CD4-positive, alpha-beta T cell treated with Interleukin-12 subunit alpha and Interleukin-12 subunit beta, for 1 hour (primary cell): ENCODE measurements at regions not wholly inside any gene's neighbourhood (a gene's known extent, or its start where the extent isn't known, plus 50 kb on each side); places are given as distances from the start of the nearest gene placed in this dataset.
"Not testable (repeated sequence)": the region's sequence is repeated elsewhere in the genome, so short reads cannot be mapped to it uniquely, and the experiment has no call there.

Experiments used
- DNase-seq: peaks from one replicate; pipeline ENCODE4 v3.0.0-alpha.2; 2020

- no peak for DNase-seq
Observed at GRCh38 chr13:26883613-26884257, 123.1 kb upstream of the GPR12 start.

- DNase-seq, result no peak
Observed at GRCh38 chr13:26882731-26883130, 122.1 kb upstream of the GPR12 start.

GRCh38 chr13:26881154-26881553 is 120.6 kb upstream of the GPR12 start:
- DNase-seq, result no peak

GRCh38 chr13:26880735-26881134 is 120.1 kb upstream of the GPR12 start:
- no peak for DNase-seq

- no peak for DNase-seq
Observed at GRCh38 chr13:26878438-26878837, 117.9 kb upstream of the GPR12 start.

GRCh38 chr13:26873386-26873698 is 112.8 kb upstream of the GPR12 start:
- DNase-seq, result no peak

- peak; percentile 49 for DNase-seq
Observed at GRCh38 chr13:26872525-26873385, 112.2 kb upstream of the GPR12 start.

- no peak for DNase-seq
Observed at GRCh38 chr13:26867451-26868091, 107.0 kb upstream of the GPR12 start.

GRCh38 chr13:26864576-26864975 is 104.0 kb upstream of the GPR12 start:
- no peak for DNase-seq

- DNase-seq, result no peak
Observed at GRCh38 chr13:26861941-26862340, 101.4 kb upstream of the GPR12 start.

GRCh38 chr13:26855921-26856320 is 95.3 kb upstream of the GPR12 start:
- DNase-seq, result no peak

- DNase-seq, result no peak
Observed at GRCh38 chr13:26855071-26855470, 94.5 kb upstream of the GPR12 start.

GRCh38 chr13:26853323-26853722 is 92.7 kb upstream of the GPR12 start:
- DNase-seq, result no peak

GRCh38 chr13:26847281-26847680 is 86.7 kb upstream of the GPR12 start:
- DNase-seq, result no peak

GRCh38 chr13:26845063-26845462 is 84.5 kb upstream of the GPR12 start:
- not testable (repeated sequence) for DNase-seq

- DNase-seq, result no peak
Observed at GRCh38 chr13:26839682-26840081, 79.1 kb upstream of the GPR12 start.

GRCh38 chr13:26838821-26839220 is 78.2 kb upstream of the GPR12 start:
- DNase-seq, result no peak

- DNase-seq, result no peak
Observed at GRCh38 chr13:26837997-26838396, 77.4 kb upstream of the GPR12 start.

- no peak for DNase-seq
Observed at GRCh38 chr13:26837102-26837501, 76.5 kb upstream of the GPR12 start.

GRCh38 chr13:26836626-26837025 is 76.0 kb upstream of the GPR12 start:
- DNase-seq, result no peak

GRCh38 chr13:26834646-26835045 is 74.1 kb upstream of the GPR12 start:
- DNase-seq, result no peak

- no peak for DNase-seq
Observed at GRCh38 chr13:26831336-26831908, 70.8 kb upstream of the GPR12 start.

GRCh38 chr13:26829716-26830115 is 69.1 kb upstream of the GPR12 start:
- DNase-seq, result no peak

- no peak for DNase-seq
Observed at GRCh38 chr13:26824581-26824980, 64.0 kb upstream of the GPR12 start.
